ENCODE measurements at regions not wholly inside any gene's neighbourhood (a gene's known extent, or its start where the extent isn't known, plus 50 kb on each side); places are given as distances from the start of the nearest gene placed in this dataset.

GRCh38 chr2:9771481-9772017 is 71.7 kb upstream of the TAF1B start:
- Histone ChIP-seq H3K4me3 (ENCODE audit: low read length in 2 of 2) (no peak overlapping the region), H3K9me3 (ENCODE audit: control insufficient read depth in 2 of 2, insufficient read depth in 1 of 2, low read length in 1 of 2) (no peaks in the 10 kb centered on the region), H3K27me3 (ENCODE audit: control insufficient read depth in 2 of 2, insufficient read depth in 1 of 2, low read length in 1 of 2) (peaks cover 0 to 2% of the 10 kb centered on the region in 2 donors), H3K36me3 (ENCODE audit: control insufficient read depth in 2 of 2, insufficient read depth in 2 of 2, low read length in 1 of 2) (no peaks in the 10 kb centered on the region), H3K27ac (ENCODE audit: low read depth in 1 of 2, low read length in 1 of 2) (no peak overlapping the region), H3K4me1 (ENCODE audit: control insufficient read depth in 2 of 2, insufficient read depth in 2 of 2, low read length in 2 of 2) (peaks cover 0 to 45% of the 10 kb centered on the region in 2 donors)
- no peak for DNase-seq (ENCODE audit: low read depth in 6 of 9, low spot score in 9 of 9)
- WGBS = 87% methylated on average over 8 of the region's 8 CpGs

GRCh38 chr2:9772035-9772998 is 71.0 kb upstream of the TAF1B start:
- H3K9me3 ChIP-seq (ENCODE audit: control insufficient read depth in 2 of 2, insufficient read depth in 1 of 2, low read length in 1 of 2) = no peaks in the 10 kb centered on the region
- H3K27ac ChIP-seq (ENCODE audit: low read depth in 1 of 2, low read length in 1 of 2) = no peak overlapping the region
- peaks cover 0 to 42% of the 10 kb centered on the region in 2 donors for H3K4me1 ChIP-seq (ENCODE audit: control insufficient read depth in 2 of 2, insufficient read depth in 2 of 2, low read length in 2 of 2)
- H3K27me3 ChIP-seq (ENCODE audit: control insufficient read depth in 2 of 2, insufficient read depth in 1 of 2, low read length in 1 of 2) = peaks cover 0 to 2% of the 10 kb centered on the region in 2 donors
- no peak overlapping the region for H3K4me3 ChIP-seq (ENCODE audit: low read length in 2 of 2)
- 98% methylated on average over 22 of the region's 22 CpGs for WGBS
- H3K36me3 ChIP-seq (ENCODE audit: control insufficient read depth in 2 of 2, insufficient read depth in 2 of 2, low read length in 1 of 2) = no peaks in the 10 kb centered on the region
- no peak for DNase-seq (ENCODE audit: low read depth in 6 of 9, low spot score in 9 of 9)

- Histone ChIP-seq H3K27ac (ENCODE audit: low read depth in 1 of 2, low read length in 1 of 2) (no peak overlapping the region), H3K27me3 (ENCODE audit: control insufficient read depth in 2 of 2, insufficient read depth in 1 of 2, low read length in 1 of 2) (peaks cover 0 to 2% of the 10 kb centered on the region in 2 donors), H3K9me3 (ENCODE audit: control insufficient read depth in 2 of 2, insufficient read depth in 1 of 2, low read length in 1 of 2) (no peaks in the 10 kb centered on the region), H3K4me3 (ENCODE audit: low read length in 2 of 2) (no peak overlapping the region), H3K4me1 (ENCODE audit: control insufficient read depth in 2 of 2, insufficient read depth in 2 of 2, low read length in 2 of 2) (peaks cover 0 to 37% of the 10 kb centered on the region in 2 donors), H3K36me3 (ENCODE audit: control insufficient read depth in 2 of 2, insufficient read depth in 2 of 2, low read length in 1 of 2) (no peaks in the 10 kb centered on the region)
- DNase-seq (ENCODE audit: low read depth in 6 of 9, low spot score in 9 of 9) = no peak
- 93% methylated on average over 23 of the region's 23 CpGs for WGBS
Measured at GRCh38 chr2:9772999-9773902, 70.0 kb upstream of the TAF1B start.

- no peaks in the 10 kb centered on the region for H3K36me3 ChIP-seq (ENCODE audit: control insufficient read depth in 2 of 2, insufficient read depth in 2 of 2, low read length in 1 of 2)
- DNase-seq (ENCODE audit: low read depth in 6 of 9, low spot score in 9 of 9) = no peak
- 86% methylated on average over 3 of the region's 3 CpGs for WGBS
- H3K27ac ChIP-seq (ENCODE audit: low read depth in 1 of 2, low read length in 1 of 2) = no peak overlapping the region
- peaks cover 0 to 37% of the 10 kb centered on the region in 2 donors for H3K4me1 ChIP-seq (ENCODE audit: control insufficient read depth in 2 of 2, insufficient read depth in 2 of 2, low read length in 2 of 2)
- H3K4me3 ChIP-seq (ENCODE audit: low read length in 2 of 2) = no peak overlapping the region
- peaks cover 0 to 2% of the 10 kb centered on the region in 2 donors for H3K27me3 ChIP-seq (ENCODE audit: control insufficient read depth in 2 of 2, insufficient read depth in 1 of 2, low read length in 1 of 2)
- H3K9me3 ChIP-seq (ENCODE audit: control insufficient read depth in 2 of 2, insufficient read depth in 1 of 2, low read length in 1 of 2) = no peaks in the 10 kb centered on the region
Measured at GRCh38 chr2:9773903-9774239, 69.4 kb upstream of the TAF1B start.

- Histone ChIP-seq H3K27me3 (ENCODE audit: control insufficient read depth in 2 of 2, insufficient read depth in 1 of 2, low read length in 1 of 2) (peaks cover 0 to 2% of the 10 kb centered on the region in 2 donors), H3K4me1 (ENCODE audit: control insufficient read depth in 2 of 2, insufficient read depth in 2 of 2, low read length in 2 of 2) (peaks cover 4 to 37% of the 10 kb centered on the region in 2 donors), H3K4me3 (ENCODE audit: low read length in 2 of 2) (no peak overlapping the region), H3K9me3 (ENCODE audit: control insufficient read depth in 2 of 2, insufficient read depth in 1 of 2, low read length in 1 of 2) (no peaks in the 10 kb centered on the region), H3K36me3 (ENCODE audit: control insufficient read depth in 2 of 2, insufficient read depth in 2 of 2, low read length in 1 of 2) (no peaks in the 10 kb centered on the region), H3K27ac (ENCODE audit: low read depth in 1 of 2, low read length in 1 of 2) (no peak overlapping the region)
- DNase-seq (ENCODE audit: low read depth in 6 of 9, low spot score in 9 of 9) = no peak
- 80% methylated on average over 12 of the region's 12 CpGs for WGBS
Measured at GRCh38 chr2:9774266-9774665, 69.0 kb upstream of the TAF1B start.

- no peaks in the 10 kb centered on the region for H3K9me3 ChIP-seq (ENCODE audit: control insufficient read depth in 2 of 2, insufficient read depth in 1 of 2, low read length in 1 of 2)
- H3K27ac ChIP-seq (ENCODE audit: low read depth in 1 of 2, low read length in 1 of 2) = no peak overlapping the region
- WGBS = 96% methylated on average over 9 of the region's 9 CpGs
- no peak for DNase-seq (ENCODE audit: low read depth in 6 of 9, low spot score in 9 of 9)
- H3K4me1 ChIP-seq (ENCODE audit: control insufficient read depth in 2 of 2, insufficient read depth in 2 of 2, low read length in 2 of 2) = peaks cover 10 to 37% of the 10 kb centered on the region in 2 donors
- H3K27me3 ChIP-seq (ENCODE audit: control insufficient read depth in 2 of 2, insufficient read depth in 1 of 2, low read length in 1 of 2) = peaks cover 0 to 2% of the 10 kb centered on the region in 2 donors
- H3K4me3 ChIP-seq (ENCODE audit: low read length in 2 of 2) = no peak overlapping the region
- H3K36me3 ChIP-seq (ENCODE audit: control insufficient read depth in 2 of 2, insufficient read depth in 2 of 2, low read length in 1 of 2) = no peaks in the 10 kb centered on the region
Measured at GRCh38 chr2:9775351-9775750, 67.9 kb upstream of the TAF1B start.

- H3K36me3 ChIP-seq (ENCODE audit: control insufficient read depth in 2 of 2, insufficient read depth in 2 of 2, low read length in 1 of 2) = no peaks in the 10 kb centered on the region
- 89% methylated on average over 9 of the region's 9 CpGs for WGBS
- no peak for DNase-seq (ENCODE audit: low read depth in 6 of 9, low spot score in 9 of 9)
- no peaks in the 10 kb centered on the region for H3K9me3 ChIP-seq (ENCODE audit: control insufficient read depth in 2 of 2, insufficient read depth in 1 of 2, low read length in 1 of 2)
- H3K27me3 ChIP-seq (ENCODE audit: control insufficient read depth in 2 of 2, insufficient read depth in 1 of 2, low read length in 1 of 2) = peaks cover 0 to 2% of the 10 kb centered on the region in 2 donors
- H3K27ac ChIP-seq (ENCODE audit: low read depth in 1 of 2, low read length in 1 of 2) = no peak overlapping the region
- H3K4me3 ChIP-seq (ENCODE audit: low read length in 2 of 2) = no peak overlapping the region
- H3K4me1 ChIP-seq (ENCODE audit: control insufficient read depth in 2 of 2, insufficient read depth in 2 of 2, low read length in 2 of 2) = peaks cover 10 to 33% of the 10 kb centered on the region in 2 donors
Measured at GRCh38 chr2:9775999-9776712, 67.1 kb upstream of the TAF1B start.

GRCh38 chr2:9777081-9777480 is 66.2 kb upstream of the TAF1B start:
- no peak overlapping the region for H3K27ac ChIP-seq (ENCODE audit: low read depth in 1 of 2, low read length in 1 of 2)
- DNase-seq (ENCODE audit: low read depth in 6 of 9, low spot score in 9 of 9) = no peak
- H3K4me3 ChIP-seq (ENCODE audit: low read length in 2 of 2) = no peak overlapping the region
- H3K4me1 ChIP-seq (ENCODE audit: control insufficient read depth in 2 of 2, insufficient read depth in 2 of 2, low read length in 2 of 2) = peaks cover 10 to 32% of the 10 kb centered on the region in 2 donors
- no peaks in the 10 kb centered on the region for H3K9me3 ChIP-seq (ENCODE audit: control insufficient read depth in 2 of 2, insufficient read depth in 1 of 2, low read length in 1 of 2)
- no peaks in the 10 kb centered on the region for H3K36me3 ChIP-seq (ENCODE audit: control insufficient read depth in 2 of 2, insufficient read depth in 2 of 2, low read length in 1 of 2)
- H3K27me3 ChIP-seq (ENCODE audit: control insufficient read depth in 2 of 2, insufficient read depth in 1 of 2, low read length in 1 of 2) = no peaks in the 10 kb centered on the region
- WGBS = 96% methylated on average over 6 of the region's 6 CpGs

All from thymus (tissue), 11 donors.